ENCODE measurements at regions not wholly inside any gene's neighbourhood (a gene's known extent, or its start where the extent isn't known, plus 50 kb on each side); places are given as distances from the start of the nearest gene placed in this dataset.

- no peak for TF ChIP-seq EZH2 (optimal IDR thresholded peaks at IDR 0.05; ENCODE audit: low read depth, low read length)
- TF ChIP-seq, protein P1, sequence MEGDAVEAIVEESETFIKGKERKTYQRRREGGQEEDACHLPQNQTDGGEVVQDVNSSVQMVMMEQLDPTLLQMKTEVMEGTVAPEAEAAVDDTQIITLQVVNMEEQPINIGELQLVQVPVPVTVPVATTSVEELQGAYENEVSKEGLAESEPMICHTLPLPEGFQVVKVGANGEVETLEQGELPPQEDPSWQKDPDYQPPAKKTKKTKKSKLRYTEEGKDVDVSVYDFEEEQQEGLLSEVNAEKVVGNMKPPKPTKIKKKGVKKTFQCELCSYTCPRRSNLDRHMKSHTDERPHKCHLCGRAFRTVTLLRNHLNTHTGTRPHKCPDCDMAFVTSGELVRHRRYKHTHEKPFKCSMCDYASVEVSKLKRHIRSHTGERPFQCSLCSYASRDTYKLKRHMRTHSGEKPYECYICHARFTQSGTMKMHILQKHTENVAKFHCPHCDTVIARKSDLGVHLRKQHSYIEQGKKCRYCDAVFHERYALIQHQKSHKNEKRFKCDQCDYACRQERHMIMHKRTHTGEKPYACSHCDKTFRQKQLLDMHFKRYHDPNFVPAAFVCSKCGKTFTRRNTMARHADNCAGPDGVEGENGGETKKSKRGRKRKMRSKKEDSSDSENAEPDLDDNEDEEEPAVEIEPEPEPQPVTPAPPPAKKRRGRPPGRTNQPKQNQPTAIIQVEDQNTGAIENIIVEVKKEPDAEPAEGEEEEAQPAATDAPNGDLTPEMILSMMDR (IDR thresholded peaks at IDR 0.05; ENCODE audit: low read length) = no peak
Measured at GRCh38 chr18:64806232-64806631, 657.3 kb upstream of the LINC00305 start.

All from MM.1S (cell line).